ENCODE measurements at regions not wholly inside any gene's neighbourhood (a gene's known extent, or its start where the extent isn't known, plus 50 kb on each side); places are given as distances from the start of the nearest gene placed in this dataset.

- no peak for DNase-seq
- no peaks in the 10 kb centered on the region for H3K4me1 ChIP-seq (replicated peaks in 1 of 2)
- TF ChIP-seq CTCF (IDR thresholded peaks at IDR 0.05) (no peak), POLR2A (IDR thresholded peaks at IDR 0.05) (no peak)
- 62 to 71% (median 70%) methylated on average over 1 of the region's 1 CpG for WGBS, 4 donors
- H3K36me3 ChIP-seq (replicated peaks in 1 of 2) = no peaks in the 10 kb centered on the region
- intact Hi-C loops (cut with DNase I) = no loop called here
- no peaks in the 10 kb centered on the region for H3K27me3 ChIP-seq
- no peak overlapping the region for H3K27ac ChIP-seq
- H3K4me3 ChIP-seq = no peak overlapping the region
- no peaks in the 10 kb centered on the region for H3K9me3 ChIP-seq (replicated peaks in 1 of 3)
Observed at GRCh38 chr5:145198525-145199260, 636.4 kb downstream of the PRELID2 start.

GRCh38 chr5:145189746-145190145 is 645.4 kb downstream of the PRELID2 start:
- Histone ChIP-seq H3K36me3 (replicated peaks in 1 of 2) (no peaks in the 10 kb centered on the region), H3K27ac (no peak overlapping the region), H3K27me3 (no peaks in the 10 kb centered on the region), H3K4me1 (replicated peaks in 1 of 2) (no peaks in the 10 kb centered on the region), H3K9me3 (replicated peaks in 1 of 3) (no peaks in the 10 kb centered on the region), H3K4me3 (no peak overlapping the region)
- DNase-seq = no peak
- TF ChIP-seq CTCF (IDR thresholded peaks at IDR 0.05) (no peak), POLR2A (IDR thresholded peaks at IDR 0.05) (no peak)
- WGBS, 4 donors = 54 to 71% (median 68%) methylated on average over 4 of the region's 4 CpGs
- intact Hi-C loops (cut with DNase I) = no loop called here

GRCh38 chr5:145180371-145180770 is 654.8 kb downstream of the PRELID2 start:
- Histone ChIP-seq H3K4me3 (no peak overlapping the region), H3K27me3 (no peaks in the 10 kb centered on the region), H3K36me3 (replicated peaks in 1 of 2) (no peaks in the 10 kb centered on the region), H3K9me3 (replicated peaks in 1 of 3) (no peaks in the 10 kb centered on the region), H3K4me1 (replicated peaks in 1 of 2) (no peaks in the 10 kb centered on the region), H3K27ac (no peak overlapping the region)
- 56 to 65% (median 64%) methylated on average over 5 of the region's 5 CpGs for WGBS, 4 donors
- intact Hi-C loops (cut with DNase I) = no loop called here
- no peak for DNase-seq
- TF ChIP-seq CTCF (IDR thresholded peaks at IDR 0.05) (no peak), POLR2A (IDR thresholded peaks at IDR 0.05) (no peak)

GRCh38 chr5:145178641-145179523 is 656.3 kb downstream of the PRELID2 start:
- WGBS, 4 donors = 32 to 44% (median 39%) methylated on average over 3 of the region's 3 CpGs
- intact Hi-C loops (cut with DNase I) = no loop called here
- TF ChIP-seq POLR2A (IDR thresholded peaks at IDR 0.05) (no peak), CTCF (IDR thresholded peaks at IDR 0.05) (no peak)
- no peak overlapping the region for H3K27ac ChIP-seq
- no peaks in the 10 kb centered on the region for H3K27me3 ChIP-seq
- DNase-seq = no peak
- H3K36me3 ChIP-seq (replicated peaks in 1 of 2) = no peaks in the 10 kb centered on the region
- H3K9me3 ChIP-seq (replicated peaks in 1 of 3) = no peaks in the 10 kb centered on the region
- H3K4me1 ChIP-seq (replicated peaks in 1 of 2) = no peaks in the 10 kb centered on the region
- no peak overlapping the region for H3K4me3 ChIP-seq
